H9 (cell line): ENCODE measurements at regions not wholly inside any gene's neighbourhood (a gene's known extent, or its start where the extent isn't known, plus 50 kb on each side); places are given as distances from the start of the nearest gene placed in this dataset.

Experiments used
- DNase-seq: peaks from one replicate; pipeline ENCODE4 v3.0.0-alpha.2; 2017
- H2AFZ ChIP-seq: one replicate; pipeline ENCODE4 v1.6.1; 2013; ENCODE audit warnings: mild to moderate bottlenecking, low read length, control low read depth, moderate library complexity
- H2AK5ac ChIP-seq: 2 replicates; pipeline ENCODE4 v1.6.1; 2013; ENCODE audit warnings: low read length, control low read depth, mixed read lengths; ENCODE audit not compliant: insufficient read length
- H2BK120ac ChIP-seq: one replicate; pipeline ENCODE4 v1.6.1; 2013; ENCODE audit warnings: low read depth, mild to moderate bottlenecking, low read length, control low read depth, inconsistent platforms; ENCODE audit not compliant: poor library complexity, severe bottlenecking
- H2BK12ac ChIP-seq: 2 replicates; pipeline ENCODE4 v1.6.1; 2013; ENCODE audit warnings: low read length, control low read depth, mixed read lengths, low read depth; ENCODE audit not compliant: insufficient read length
- H2BK15ac ChIP-seq: 2 replicates; pipeline ENCODE4 v1.6.1; 2013; ENCODE audit warnings: low read depth, low read length, control low read depth
- H2BK20ac ChIP-seq: one replicate; pipeline ENCODE4 v1.6.1; 2013; ENCODE audit warnings: low read depth, mild to moderate bottlenecking, low read length, control low read depth, inconsistent platforms; ENCODE audit not compliant: poor library complexity, severe bottlenecking
- H2BK5ac ChIP-seq: 2 replicates; pipeline ENCODE4 v1.6.1; 2013; ENCODE audit warnings: low read length, control low read depth, mixed read lengths; ENCODE audit not compliant: insufficient read length
- H3K14ac ChIP-seq: 2 replicates; pipeline ENCODE4 v1.6.1; 2013; ENCODE audit warnings: low read length, control low read depth; ENCODE audit not compliant: insufficient read depth
- H3K18ac ChIP-seq: 2 replicates; pipeline ENCODE4 v1.6.1; 2013; ENCODE audit warnings: low read depth, mild to moderate bottlenecking, mixed read lengths, low read length, control low read depth; ENCODE audit not compliant: insufficient read length
- H3K23ac ChIP-seq: 2 replicates; pipeline ENCODE4 v1.6.1; 2013; ENCODE audit warnings: low read length, control low read depth, mixed read lengths, low read depth; ENCODE audit not compliant: insufficient read length
- H3K23me2 ChIP-seq: 2 replicates; pipeline ENCODE4 v1.6.1; 2013; ENCODE audit warnings: low read depth, mild to moderate bottlenecking, mixed read lengths, low read length, control low read depth; ENCODE audit not compliant: insufficient read length, poor library complexity, severe bottlenecking
- H3K27ac ChIP-seq: 2 replicates; pipeline ENCODE4 v1.5.1; 2013; ENCODE audit warnings: low read length, control low read depth, mixed read lengths, low read depth; ENCODE audit not compliant: insufficient read length
- H3K27me3 ChIP-seq: 2 replicates; pipeline ENCODE4 v1.6.1; 2013; ENCODE audit warnings: low read length, control low read depth, inconsistent platforms; ENCODE audit not compliant: insufficient read depth
- H3K4ac ChIP-seq: 2 replicates; pipeline ENCODE4 v1.6.1; 2013; ENCODE audit warnings: low read depth, mild to moderate bottlenecking, control low read depth, inconsistent platforms, low read length, moderate library complexity
- H3K4me1 ChIP-seq: 2 replicates; pipeline ENCODE4 v1.6.1; 2013; ENCODE audit warnings: low read length, control low read depth, inconsistent platforms; ENCODE audit not compliant: insufficient read depth
- H3K4me2 ChIP-seq: 2 replicates; pipeline ENCODE4 v1.6.1; 2013; ENCODE audit warnings: low read length, control low read depth, mixed read lengths; ENCODE audit not compliant: insufficient read length, insufficient read depth
- H3K56ac ChIP-seq: 2 replicates; pipeline ENCODE4 v1.6.1; 2013; ENCODE audit warnings: low read depth, mild to moderate bottlenecking, mixed read lengths, low read length, control low read depth; ENCODE audit not compliant: insufficient read length
- H3K79me1 ChIP-seq: 2 replicates; pipeline ENCODE4 v1.6.1; 2013; ENCODE audit warnings: low read depth, mild to moderate bottlenecking, moderate library complexity, low read length, control low read depth, inconsistent platforms; ENCODE audit not compliant: insufficient read depth, poor library complexity, severe bottlenecking
- H3K79me2 ChIP-seq: 2 replicates; pipeline ENCODE4 v1.6.1; 2013; ENCODE audit warnings: low read length, control low read depth, inconsistent platforms; ENCODE audit not compliant: insufficient read depth
- H3K9ac ChIP-seq: 2 replicates; pipeline ENCODE4 v1.6.1; 2013; ENCODE audit warnings: low read length, control low read depth, mixed read lengths; ENCODE audit not compliant: insufficient read length; ENCODE audit errors: extremely low read depth
- H3K9me3 ChIP-seq: one replicate; pipeline ENCODE4 v1.6.1; 2013; ENCODE audit warnings: low read depth, low read length, inconsistent platforms; ENCODE audit not compliant: control insufficient read depth
- H3T11ph ChIP-seq: one replicate; pipeline ENCODE4 v1.6.1; 2013; ENCODE audit warnings: mild to moderate bottlenecking, low read length, control low read depth, inconsistent platforms
- H4K20me1 ChIP-seq: one replicate; pipeline ENCODE4 v1.6.1; 2013; ENCODE audit not compliant: control insufficient read depth, insufficient read length, insufficient read depth
- H4K5ac ChIP-seq: 2 replicates; pipeline ENCODE4 v1.6.1; 2013; ENCODE audit warnings: low read depth, mild to moderate bottlenecking, mixed read lengths, low read length, control low read depth; ENCODE audit not compliant: insufficient read length
- H4K8ac ChIP-seq: replicated peaks from 2 replicates; pipeline ENCODE4 v1.6.1; 2013; ENCODE audit warnings: low read length, control low read depth, mixed read lengths, low read depth; ENCODE audit not compliant: insufficient read length
- H4K91ac ChIP-seq: 2 replicates; pipeline ENCODE4 v1.6.1; 2013; ENCODE audit warnings: low read depth, mild to moderate bottlenecking, moderate library complexity, mixed read lengths, low read length, control low read depth; ENCODE audit not compliant: insufficient read length
- H3K27ac Mint-ChIP-seq, 3 experiments: 2 replicates in 2 of 3; 3 replicates in 1 of 3; pipeline ENCODE4 v1.8.0; 2020 to 2021; ENCODE audit warnings: mixed read lengths in 3 of 3, mild to moderate bottlenecking in 1 of 3, moderate library complexity in 1 of 3
- H3K27me3 Mint-ChIP-seq: 2 replicates; pipeline ENCODE4 v1.8.0; 2021; ENCODE audit warnings: low read depth, mild to moderate bottlenecking, moderate library complexity, mixed read lengths
- H3K36me3 Mint-ChIP-seq, 3 experiments: 2 replicates in 2 of 3; 3 replicates in 1 of 3; pipeline ENCODE4 v1.8.0; 2020 to 2021; ENCODE audit warnings: low read depth in 3 of 3, mixed read lengths in 3 of 3; ENCODE audit not compliant: insufficient read depth in 1 of 3
- H3K4me1 Mint-ChIP-seq, 2 experiments: 2 replicates each; pipeline ENCODE4 v1.8.0; 2020; ENCODE audit warnings: mixed read lengths in 2 of 2
- H3K4me3 Mint-ChIP-seq, 2 experiments: 2 replicates in 1 of 2; 3 replicates in 1 of 2; pipeline ENCODE4 v1.8.0; 2020 to 2021; ENCODE audit warnings: mild to moderate bottlenecking in 2 of 2, mixed read lengths in 2 of 2, moderate library complexity in 1 of 2
- H3K9me3 Mint-ChIP-seq, 2 experiments: 2 replicates in 1 of 2; 3 replicates in 1 of 2; pipeline ENCODE4 v1.8.0; 2020; ENCODE audit warnings: mild to moderate bottlenecking in 2 of 2, mixed read lengths in 2 of 2, moderate library complexity in 1 of 2
- WGBS: extraction: QIAGEN DNeasy Blood & Tissue Kit; methylation state at CpG from one replicate; pipeline ENCODE4 v1.1.7; 2013; ENCODE audit warnings: missing lambda C conversion rate, low lambda C conversion rate, mixed read lengths; ENCODE audit not compliant: insufficient read length; ENCODE audit errors: extremely low coverage; 5-methylcytosine and 5-hydroxymethylcytosine counted together
- TF ChIP-seq, protein P1 (sequence below): fragments of 200-600 bp; sonication (generic); conservative IDR thresholded peaks from 3 replicates; pipeline ENCODE4 v1.8.0; 2021; ENCODE audit warnings: antibody characterized with exemption, mild to moderate bottlenecking

DNA sequence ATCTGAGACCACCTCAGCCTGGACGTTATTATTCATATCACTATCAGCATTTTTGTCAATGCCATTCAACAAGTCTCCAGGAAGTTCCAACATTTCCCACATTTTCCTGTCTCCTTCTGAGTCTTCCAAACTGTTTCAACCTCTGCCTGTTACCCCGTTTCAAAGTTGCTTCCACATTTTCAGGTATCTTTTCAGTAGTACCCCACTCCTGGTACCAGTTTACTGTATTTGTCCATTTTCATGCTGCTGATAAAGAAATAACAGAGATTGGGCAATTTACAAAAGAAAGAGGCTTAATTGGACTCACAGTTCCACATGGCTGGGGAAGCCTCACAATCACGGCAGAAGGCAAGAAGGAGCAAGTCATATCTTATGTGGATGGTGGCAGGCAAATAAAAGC is 565.5 kb downstream of the FRK start:
- Histone ChIP-seq H3K23ac (no peak overlapping the region), H2AK5ac (no peak overlapping the region), H4K5ac (no peak overlapping the region), H3K9me3 (peaks cover 27% of the 10 kb centered on the region), H2AFZ (no peak overlapping the region), H3K4me1 (no peaks in the 10 kb centered on the region), H3K79me2 (no peaks in the 10 kb centered on the region), H3K4ac (no peak overlapping the region), H3K4me2 (no peak overlapping the region), H3K79me1 (no peaks in the 10 kb centered on the region), H3K14ac (no peak overlapping the region), H2BK5ac (no peak overlapping the region), H3K18ac (no peak overlapping the region), H4K91ac (no peak overlapping the region), H3T11ph (no peak overlapping the region), H3K23me2 (no peaks in the 10 kb centered on the region), H2BK15ac (no peak overlapping the region), H4K20me1 (no peaks in the 10 kb centered on the region), H4K8ac (no peak overlapping the region), H2BK120ac (no peak overlapping the region), H3K27me3 (no peaks in the 10 kb centered on the region), H3K56ac (no peak overlapping the region), H3K27ac (no peak overlapping the region), H2BK20ac (no peak overlapping the region), H2BK12ac (no peak overlapping the region), H3K9ac (no peak overlapping the region)
- Mint-ChIP-seq H3K4me3 (no peak overlapping the region), H3K36me3 (peaks cover 24 to 43% (median 33%) of the 10 kb centered on the region in 3 experiments), H3K4me1 (peaks cover 6 to 8% of the 10 kb centered on the region in 2 experiments), H3K27me3 (no peaks in the 10 kb centered on the region), H3K9me3 (peaks cover 37 to 38% of the 10 kb centered on the region in 2 experiments), H3K27ac (no peak overlapping the region)
- TF ChIP-seq, protein P1, sequence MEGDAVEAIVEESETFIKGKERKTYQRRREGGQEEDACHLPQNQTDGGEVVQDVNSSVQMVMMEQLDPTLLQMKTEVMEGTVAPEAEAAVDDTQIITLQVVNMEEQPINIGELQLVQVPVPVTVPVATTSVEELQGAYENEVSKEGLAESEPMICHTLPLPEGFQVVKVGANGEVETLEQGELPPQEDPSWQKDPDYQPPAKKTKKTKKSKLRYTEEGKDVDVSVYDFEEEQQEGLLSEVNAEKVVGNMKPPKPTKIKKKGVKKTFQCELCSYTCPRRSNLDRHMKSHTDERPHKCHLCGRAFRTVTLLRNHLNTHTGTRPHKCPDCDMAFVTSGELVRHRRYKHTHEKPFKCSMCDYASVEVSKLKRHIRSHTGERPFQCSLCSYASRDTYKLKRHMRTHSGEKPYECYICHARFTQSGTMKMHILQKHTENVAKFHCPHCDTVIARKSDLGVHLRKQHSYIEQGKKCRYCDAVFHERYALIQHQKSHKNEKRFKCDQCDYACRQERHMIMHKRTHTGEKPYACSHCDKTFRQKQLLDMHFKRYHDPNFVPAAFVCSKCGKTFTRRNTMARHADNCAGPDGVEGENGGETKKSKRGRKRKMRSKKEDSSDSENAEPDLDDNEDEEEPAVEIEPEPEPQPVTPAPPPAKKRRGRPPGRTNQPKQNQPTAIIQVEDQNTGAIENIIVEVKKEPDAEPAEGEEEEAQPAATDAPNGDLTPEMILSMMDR: no peak
- no CpG with 5 or more reads among the region's 3 CpGs for WGBS
- no peak for DNase-seq
